Kidney (tissue), 13 donors: ENCODE measurements at regions not wholly inside any gene's neighbourhood (a gene's known extent, or its start where the extent isn't known, plus 50 kb on each side); places are given as distances from the start of the nearest gene placed in this dataset.

Experiments used
- DNase-seq, 5 donors: peaks; one replicate each; pipeline ENCODE4 v3.0.0-alpha.2; 2013 to 2020
- FAIRE-seq: peaks from 2 replicates; lab custom pipeline; 2012; peaks lifted over from hg19 to GRCh38; lab: Jason Lieb, UNC
- H3K27ac ChIP-seq, 2 donors: one replicate each; pipeline ENCODE4 v1.7.0; 2013; ENCODE audit warnings: low read depth in 2 of 2, low read length in 2 of 2, inconsistent platforms in 1 of 2
- H3K27me3 ChIP-seq: one replicate; pipeline ENCODE4 v1.7.1; 2013; ENCODE audit warnings: low read length, inconsistent platforms; ENCODE audit not compliant: control insufficient read depth, insufficient read depth
- H3K36me3 ChIP-seq, 3 donors: one replicate each; pipeline versions ENCODE4 v1.7.0 to v1.7.1; 2013; ENCODE audit warnings: low read length in 3 of 3, control low read depth in 1 of 3, inconsistent platforms in 1 of 3; ENCODE audit not compliant: insufficient read depth in 3 of 3, control insufficient read depth in 2 of 3
- H3K4me1 ChIP-seq, 3 donors: one replicate each; pipeline versions ENCODE4 v1.7.0 to v1.7.1; 2013; ENCODE audit warnings: low read length in 3 of 3, inconsistent platforms in 1 of 3, low read depth in 1 of 3; ENCODE audit not compliant: control insufficient read depth in 2 of 3, insufficient read depth in 2 of 3
- H3K4me3 ChIP-seq, 3 donors: one replicate each; pipeline versions ENCODE4 v1.7.0 to v1.8.1; 2013; ENCODE audit warnings: low read length in 3 of 3, control low read depth in 1 of 3, inconsistent platforms in 1 of 3
- H3K9ac ChIP-seq, 3 donors: one replicate each; pipeline versions ENCODE4 v1.7.0 to v1.7.1; 2013; ENCODE audit warnings: low read length in 3 of 3, control low read depth in 1 of 3, inconsistent platforms in 1 of 3
- H3K9me3 ChIP-seq, 3 donors: one replicate each; pipeline versions ENCODE4 v1.7.0 to v1.7.1; 2013; ENCODE audit warnings: low read length in 3 of 3, control low read depth in 1 of 3, inconsistent platforms in 1 of 3; ENCODE audit not compliant: control insufficient read depth in 2 of 3, insufficient read depth in 1 of 3
- CTCF ChIP-seq: IDR thresholded peaks from 3 replicates; pipeline ENCODE4 v1.5.1; 2012; ENCODE audit warnings: mild to moderate bottlenecking, moderate library complexity, borderline replicate concordance; ENCODE audit not compliant: insufficient read depth; ENCODE audit errors: extremely low read depth
- intact Hi-C: fragments of 100-400 bp; cut with DNase I; formaldehyde crosslinking; loops from one replicate; pipeline ENCODE4 v1.11.1; 2022
- donor health status: control.
- donor health status: control.
- donor health status: control.
- donor health status: control.
- donor health status: control.
- donor health status: DM: yes; HTN: yes; CAD: no.
- donor health status: Normal renal cell carcinoma (clear cell type).

- Histone ChIP-seq H3K4me1 (no peaks in the 10 kb centered on the region), H3K9ac (no peak overlapping the region), H3K36me3 (no peaks in the 10 kb centered on the region), H3K4me3 (no peak overlapping the region), H3K27ac (no peak overlapping the region), H3K27me3 (no peaks in the 10 kb centered on the region), H3K9me3 (no peaks in the 10 kb centered on the region)
- DNase-seq: no peak
- no peak for FAIRE-seq
- intact Hi-C loops: no loop called here
- TF ChIP-seq CTCF: no peak
These were observed 64.4 kb upstream of the DUSP22 start for GRCh38 chr6:227812-228338.

- no peak overlapping the region for H3K9ac ChIP-seq
- no peaks in the 10 kb centered on the region for H3K27me3 ChIP-seq
- H3K4me3 ChIP-seq: no peak overlapping the region
- TF ChIP-seq CTCF: no peak
- H3K9me3 ChIP-seq: no peaks in the 10 kb centered on the region
- intact Hi-C loops: no loop called here
- H3K27ac ChIP-seq: no peak overlapping the region
- no peaks in the 10 kb centered on the region for H3K36me3 ChIP-seq
- FAIRE-seq: no peak
- no peaks in the 10 kb centered on the region for H3K4me1 ChIP-seq
- no peak for DNase-seq
These were observed 63.2 kb upstream of the DUSP22 start for GRCh38 chr6:228881-229651.

- no peak overlapping the region for H3K9ac ChIP-seq
- no peaks in the 10 kb centered on the region for H3K27me3 ChIP-seq
- TF ChIP-seq CTCF: no peak
- no peaks in the 10 kb centered on the region for H3K9me3 ChIP-seq
- FAIRE-seq (no peak), DNase-seq (no peak)
- intact Hi-C loops: no loop called here
- H3K27ac ChIP-seq: no peak overlapping the region
- H3K4me1 ChIP-seq: peaks cover 0 to 2% (median 0%) of the 10 kb centered on the region in 3 donors
- H3K4me3 ChIP-seq: no peak overlapping the region
- no peaks in the 10 kb centered on the region for H3K36me3 ChIP-seq
These were observed 60.5 kb upstream of the DUSP22 start for GRCh38 chr6:231779-232178.
